ENCODE measurements at regions not wholly inside any gene's neighbourhood (a gene's known extent, or its start where the extent isn't known, plus 50 kb on each side); places are given as distances from the start of the nearest gene placed in this dataset.

- 60 to 66% methylated on average over 15 of the region's 15 CpGs for WGBS, 2 donors
- TF ChIP-seq POLR2A (IDR thresholded peaks at IDR 0.05) (no peak), CTCF (IDR thresholded peaks at IDR 0.05) (no peak)
- H3K27ac ChIP-seq = no peak overlapping the region
Observed at GRCh38 chr17:28247671-28248555, 71.1 kb upstream of the TMEM97 start.

GRCh38 chr17:28249706-28250105 lies 69.3 kb upstream of the TMEM97 start:
- DNase-seq = no peak
- TF ChIP-seq CTCF (IDR thresholded peaks at IDR 0.05) (no peak), POLR2A (IDR thresholded peaks at IDR 0.05) (no peak)
- H3K4me3 ChIP-seq (replicated peaks in 1 of 3) = no peak overlapping the region
- no peaks in the 10 kb centered on the region for H3K4me1 ChIP-seq
- intact Hi-C loops (cut with DNase I) = loop anchor here (5.0 to 10.0 kb wide), 3 partner anchors 235 to 442 kb away; partner anchors contain the start of gene LYRM9
- no peaks in the 10 kb centered on the region for H3K36me3 ChIP-seq
- H3K27me3 ChIP-seq = no peaks in the 10 kb centered on the region
- H3K9me3 ChIP-seq = no peaks in the 10 kb centered on the region
- no peak overlapping the region for H3K27ac ChIP-seq
- WGBS, 2 donors = 85 to 100% methylated on average over 1 to 5 of the region's 5 CpGs

More at GRCh38 chr17:28247671-28248555, 71.1 kb upstream of the TMEM97 start:
- no peaks in the 10 kb centered on the region for H3K4me1 ChIP-seq
- peak; percentile 26 to 42 for DNase-seq
- no peaks in the 10 kb centered on the region for H3K9me3 ChIP-seq
- H3K27me3 ChIP-seq = no peaks in the 10 kb centered on the region
- intact Hi-C loops (cut with DNase I) = no loop called here
- no peak overlapping the region for H3K4me3 ChIP-seq (replicated peaks in 1 of 3)
- no peaks in the 10 kb centered on the region for H3K36me3 ChIP-seq

GRCh38 chr17:28252436-28252835 lies 66.6 kb upstream of the TMEM97 start:
- intact Hi-C loops (cut with DNase I) = loop anchor here (5.0 to 10.0 kb wide), 3 partner anchors 238 to 445 kb away; partner anchors contain the start of gene LYRM9

GRCh38 chr17:28253663-28254062 lies 65.3 kb upstream of the TMEM97 start:
- H3K4me3 ChIP-seq (replicated peaks in 1 of 3) = no peak overlapping the region
- H3K9me3 ChIP-seq = no peaks in the 10 kb centered on the region
- DNase-seq = no peak
- H3K27me3 ChIP-seq = no peaks in the 10 kb centered on the region
- H3K27ac ChIP-seq = no peak overlapping the region
- 90% methylated on average over 6 of the region's 6 CpGs for WGBS, 2 donors
- no peaks in the 10 kb centered on the region for H3K36me3 ChIP-seq
- intact Hi-C loops (cut with DNase I) = loop anchor here (5.0 to 10.0 kb wide), 3 partner anchors 239 to 446 kb away; partner anchors contain the start of gene LYRM9
- H3K4me1 ChIP-seq = no peaks in the 10 kb centered on the region
- TF ChIP-seq POLR2A (IDR thresholded peaks at IDR 0.05) (no peak), CTCF (IDR thresholded peaks at IDR 0.05) (no peak)

More at GRCh38 chr17:28252436-28252835, 66.6 kb upstream of the TMEM97 start:
- no peaks in the 10 kb centered on the region for H3K9me3 ChIP-seq
- no peaks in the 10 kb centered on the region for H3K27me3 ChIP-seq
- no peaks in the 10 kb centered on the region for H3K4me1 ChIP-seq
- H3K27ac ChIP-seq = no peak overlapping the region
- no peak for DNase-seq
- 88 to 91% methylated on average over 7 of the region's 7 CpGs for WGBS, 2 donors
- TF ChIP-seq POLR2A (IDR thresholded peaks at IDR 0.05) (no peak), CTCF (IDR thresholded peaks at IDR 0.05) (no peak)
- no peak overlapping the region for H3K4me3 ChIP-seq (replicated peaks in 1 of 3)
- H3K36me3 ChIP-seq = no peaks in the 10 kb centered on the region

GRCh38 chr17:28255616-28256015 lies 63.4 kb upstream of the TMEM97 start:
- Histone ChIP-seq H3K27ac (no peak overlapping the region), H3K9me3 (no peaks in the 10 kb centered on the region), H3K4me3 (replicated peaks in 1 of 3) (no peak overlapping the region), H3K36me3 (no peaks in the 10 kb centered on the region), H3K27me3 (no peaks in the 10 kb centered on the region), H3K4me1 (no peaks in the 10 kb centered on the region)
- 68 to 69% methylated on average over 4 of the region's 4 CpGs for WGBS, 2 donors
- TF ChIP-seq POLR2A (IDR thresholded peaks at IDR 0.05) (no peak), CTCF (IDR thresholded peaks at IDR 0.05) (no peak)
- DNase-seq = no peak
- intact Hi-C loops (cut with DNase I) = loop anchor here (10.0 kb wide), 2 partner anchors 241 to 361 kb away; partner anchors contain the start of gene LYRM9

All from thyroid gland (tissue), 4 donors.